HCT116 (cell line): ENCODE measurements at regions not wholly inside any gene's neighbourhood (a gene's known extent, or its start where the extent isn't known, plus 50 kb on each side); places are given as distances from the start of the nearest gene placed in this dataset.

Experiments used
- ATAC-seq: fragments of 200-7000 bp; cut with Tn5 transposase; 2 replicates; pipeline ENCODE4 v1.9.1; 2020; ENCODE audit warnings: mild to moderate bottlenecking, moderate library complexity
- BruUV-seq: library from RNA; stranded (reverse); fragments of 400-500 nt; replicated peaks from 2 replicates; lab custom pipeline; 2021; lab: Mats Ljungman, UMichigan
- CTCF ChIA-PET: fragments of 300-600 bp; sonication (Branson Sonifier 250); formaldehyde crosslinking; loops from one replicate; lab custom pipeline; 2021; ENCODE audit warnings: antibody characterized with exemption; lab: Charles Lee
- POLR2A ChIA-PET: fragments of 300-600, 350-600 bp; sonication (Branson Sonifier 250); formaldehyde crosslinking; loops from one replicate; lab custom pipeline; 2021; ENCODE audit warnings: antibody characterized with exemption; lab: Charles Lee
- RAD21 ChIA-PET, 2 experiments: fragments of 300-600 bp; sonication (Branson Sonifier 250); formaldehyde crosslinking; loops; one replicate each; lab custom pipeline; 2023; ENCODE audit warnings: low total read pairs in 2 of 2; ENCODE audit not compliant: uncharacterized antibody in 2 of 2, unreplicated experiment in 2 of 2, low non-redundant PET in 1 of 2; lab: Charles Lee
- DNase-seq: peaks from one replicate; pipeline ENCODE4 v3.0.0-alpha.2; 2010; ENCODE audit warnings: low read depth, low spot score
- H2AFZ ChIP-seq: fragments of 200-600 bp; shearing (Covaris generic), sonication (generic); 2 replicates; pipeline ENCODE4 v1.6.1; 2017; ENCODE audit warnings: low read depth, mixed run types, mixed read lengths, antibody characterized with exemption, low read length; ENCODE audit not compliant: poor library complexity, severe bottlenecking
- H3K27ac ChIP-seq: 2 replicates; pipeline ENCODE4 v1.5.1; 2012; ENCODE audit warnings: low read depth, low read length
- H3K27me3 ChIP-seq: fragments of 200-600 bp; sonication (generic); 2 replicates; pipeline ENCODE4 v1.6.1; 2016; ENCODE audit warnings: mixed run types, low read length, mixed read lengths; ENCODE audit not compliant: insufficient read depth
- H3K36me3 ChIP-seq, 2 experiments: fragments of 200-500 bp in 1 of 2; fragments of 200-600 bp in 1 of 2; sonication (Bioruptor generic) in 1 of 2; sonication (generic) in 1 of 2; 2 replicates each; pipeline versions ENCODE4 v1.5.1 to v1.6.1; 2014 to 2016; ENCODE audit warnings: low read length in 2 of 2, inconsistent platforms in 1 of 2, mixed read lengths in 1 of 2, mixed run types in 1 of 2; ENCODE audit not compliant: insufficient read depth in 2 of 2, control insufficient read depth in 1 of 2
- H3K4me1 ChIP-seq, 2 experiments: fragments of 200-600 bp in 1 of 2; sonication (generic) in 1 of 2; 2 replicates each; pipeline versions ENCODE4 v1.5.1 to v1.6.1; 2012 to 2017; ENCODE audit warnings: low read length in 2 of 2, inconsistent platforms in 1 of 2, mild to moderate bottlenecking in 1 of 2, mixed read lengths in 1 of 2, mixed run types in 1 of 2, moderate library complexity in 1 of 2; ENCODE audit not compliant: insufficient read depth in 2 of 2, control insufficient read depth in 1 of 2
- H3K4me2 ChIP-seq: fragments of 200-600 bp; sonication (generic); 2 replicates; pipeline ENCODE4 v1.6.1; 2017; ENCODE audit warnings: mixed run types, low read length, mixed read lengths
- H3K4me3 ChIP-seq, 2 experiments: fragments of 200-600 bp in 1 of 2; sonication (generic) in 1 of 2; replicated peaks in 1 of 2; 2 replicates each; pipeline ENCODE4 v1.5.1; 2011 to 2016; ENCODE audit warnings: low read length in 2 of 2, control low read depth in 1 of 2, low read depth in 1 of 2, mild to moderate bottlenecking in 1 of 2, mixed read lengths in 1 of 2, mixed run types in 1 of 2
- H3K79me2 ChIP-seq: fragments of 200-600 bp; sonication (generic); 2 replicates; pipeline ENCODE4 v1.6.1; 2017; ENCODE audit warnings: mild to moderate bottlenecking, mixed run types, low read length, moderate library complexity, mixed read lengths; ENCODE audit not compliant: insufficient read depth
- H3K9ac ChIP-seq: fragments of 200-600 bp; sonication (generic); 2 replicates; pipeline ENCODE4 v1.6.1; 2016; ENCODE audit warnings: low read length, mixed read lengths
- H3K9me2 ChIP-seq: fragments of 200-600 bp; sonication (generic), shearing (Covaris generic); 2 replicates; pipeline ENCODE4 v1.6.1; 2017; ENCODE audit warnings: mixed run types, mild to moderate bottlenecking, moderate library complexity; ENCODE audit not compliant: insufficient read depth
- H3K9me3 ChIP-seq, 2 experiments: fragments of 200-500 bp in 1 of 2; fragments of 200-600 bp in 1 of 2; sonication (Bioruptor generic) in 1 of 2; sonication (generic) in 1 of 2; 2 replicates each; pipeline ENCODE4 v1.6.1; 2014 to 2017; ENCODE audit warnings: low read length in 2 of 2, mixed read lengths in 2 of 2, inconsistent platforms in 1 of 2, low read depth in 1 of 2, mild to moderate bottlenecking in 1 of 2, mixed run types in 1 of 2, moderate library complexity in 1 of 2; ENCODE audit not compliant: control insufficient read depth in 1 of 2, insufficient read depth in 1 of 2
- H4K20me1 ChIP-seq: fragments of 200-600 bp; sonication (generic), shearing (Covaris generic); 2 replicates; pipeline ENCODE4 v1.6.1; 2017; ENCODE audit warnings: mixed run types, mild to moderate bottlenecking, moderate library complexity; ENCODE audit not compliant: insufficient read depth
- ATF3 ChIP-seq: IDR thresholded peaks from 2 replicates; pipeline ENCODE4 v1.6.1; 2012
- CBX3 ChIP-seq: IDR thresholded peaks from 2 replicates; pipeline ENCODE4 v1.6.1; 2012; ENCODE audit warnings: low read depth
- CEBPB ChIP-seq: IDR thresholded peaks from 2 replicates; pipeline ENCODE4 v1.6.1; 2012; ENCODE audit warnings: low read depth
- FOSL1 ChIP-seq: IDR thresholded peaks from 2 replicates; pipeline ENCODE4 v1.6.1; 2012; ENCODE audit warnings: low read depth
- JUND ChIP-seq: IDR thresholded peaks from 2 replicates; pipeline ENCODE4 v1.6.1; 2012
- POLR2AphosphoS5 ChIP-seq: IDR thresholded peaks from 2 replicates; pipeline ENCODE4 v1.6.1; 2011; ENCODE audit warnings: mild to moderate bottlenecking, low read depth, low read length, moderate library complexity
- RAD21 ChIP-seq: IDR thresholded peaks from 2 replicates; pipeline ENCODE4 v1.6.1; 2012; ENCODE audit warnings: low read depth, mild to moderate bottlenecking
- REST ChIP-seq: IDR thresholded peaks from 2 replicates; pipeline ENCODE4 v1.6.1; 2012; ENCODE audit warnings: low read depth
- TCF7L2 ChIP-seq: IDR thresholded peaks from 2 replicates; pipeline ENCODE4 v1.7.0; 2011; ENCODE audit warnings: borderline replicate concordance, inconsistent platforms; ENCODE audit not compliant: insufficient read depth, insufficient read length; ENCODE audit errors: extremely low read depth
- YY1 ChIP-seq: IDR thresholded peaks from 2 replicates; pipeline ENCODE4 v1.6.1; 2011; ENCODE audit warnings: low read length, low read depth, moderate library complexity, mild to moderate bottlenecking; ENCODE audit not compliant: insufficient replicate concordance; ENCODE audit errors: extremely low read depth
- ZFX ChIP-seq: fragments of 450-650 bp; IDR thresholded peaks from 2 replicates; pipeline ENCODE4 v1.6.1; 2017
- ZNF274 ChIP-seq: fragments of 200-500 bp; sonication (Bioruptor generic); IDR thresholded peaks from 2 replicates; pipeline ENCODE4 v1.6.1; 2014; ENCODE audit warnings: mild to moderate bottlenecking, low read depth, low read length, inconsistent platforms
- intact Hi-C: fragments of 100-400 bp; cut with micrococcal nuclease; formaldehyde crosslinking; loops from 2 replicates; pipeline ENCODE4 v1.10.0; 2022

GRCh38 chr18:30044496-30044895, 998.0 kb downstream of the DSC3 start:
- Histone ChIP-seq H3K4me3 (no peak overlapping the region), H3K9me2 (no peaks in the 10 kb centered on the region), H3K9me3 (no peaks in the 10 kb centered on the region), H3K27ac (no peak overlapping the region), H3K79me2 (no peaks in the 10 kb centered on the region), H3K36me3 (no peaks in the 10 kb centered on the region), H3K4me1 (no peaks in the 10 kb centered on the region), H2AFZ (no peak overlapping the region), H3K27me3 (no peaks in the 10 kb centered on the region), H3K9ac (no peak overlapping the region), H4K20me1 (no peaks in the 10 kb centered on the region), H3K4me2 (no peak overlapping the region)
- RAD21 ChIA-PET: no interaction called here
- intact Hi-C loops: no loop called here
- POLR2A ChIA-PET: no interaction called here
- TF ChIP-seq ZFX: no peak
- TF ChIP-seq ZNF274: no peak
- TF ChIP-seq FOSL1: no peak
- no peak for TF ChIP-seq JUND
- TF ChIP-seq TCF7L2: no peak
- TF ChIP-seq ATF3: no peak
- TF ChIP-seq RAD21: no peak
- no peak for TF ChIP-seq POLR2AphosphoS5
- TF ChIP-seq CEBPB: no peak
- no TSS peak for BruUV-seq
- DNase-seq: no peak
- ATAC-seq: no peak
- CTCF ChIA-PET: no interaction called here

GRCh38 chr18:30039201-30039600, 1003.3 kb downstream of the DSC3 start:
- Histone ChIP-seq H3K27me3 (no peaks in the 10 kb centered on the region), H4K20me1 (no peaks in the 10 kb centered on the region), H2AFZ (no peak overlapping the region), H3K9me2 (no peaks in the 10 kb centered on the region), H3K79me2 (no peaks in the 10 kb centered on the region), H3K4me2 (no peak overlapping the region)
- POLR2A ChIA-PET: no interaction called here
- CTCF ChIA-PET: no interaction called here
- intact Hi-C loops: no loop called here
- RAD21 ChIA-PET: no interaction called here
- TF ChIP-seq REST: no peak
- TF ChIP-seq CBX3: no peak
- TF ChIP-seq YY1: no peak
- no peak for TF ChIP-seq CEBPB
- TF ChIP-seq, all 23 proteins: peak for 0
- ATAC-seq (no peak), DNase-seq (no peak)
- Histone ChIP-seq H3K36me3 (no peaks in the 10 kb centered on the region), H3K9me3 (peaks cover 7 to 8% of the 10 kb centered on the region in 2 experiments; a peak in 2 of 4 replicates), H3K4me3 (no peak overlapping the region), H3K9ac (no peak overlapping the region), H3K27ac (no peak overlapping the region), H3K4me1 (no peaks in the 10 kb centered on the region)
- BruUV-seq: no TSS peak
